LHCN-M2 (cell line): ENCODE measurements at regions not wholly inside any gene's neighbourhood (a gene's known extent, or its start where the extent isn't known, plus 50 kb on each side); places are given as distances from the start of the nearest gene placed in this dataset.
"Not testable (repeated sequence)": the region's sequence is repeated elsewhere in the genome, so short reads cannot be mapped to it uniquely, and the experiment has no call there.

ENCODE experiments used
- DNase-seq: peaks from one replicate; pipeline ENCODE4 v3.0.0-alpha.2; 2012; ENCODE audit warnings: low read depth

DNA sequence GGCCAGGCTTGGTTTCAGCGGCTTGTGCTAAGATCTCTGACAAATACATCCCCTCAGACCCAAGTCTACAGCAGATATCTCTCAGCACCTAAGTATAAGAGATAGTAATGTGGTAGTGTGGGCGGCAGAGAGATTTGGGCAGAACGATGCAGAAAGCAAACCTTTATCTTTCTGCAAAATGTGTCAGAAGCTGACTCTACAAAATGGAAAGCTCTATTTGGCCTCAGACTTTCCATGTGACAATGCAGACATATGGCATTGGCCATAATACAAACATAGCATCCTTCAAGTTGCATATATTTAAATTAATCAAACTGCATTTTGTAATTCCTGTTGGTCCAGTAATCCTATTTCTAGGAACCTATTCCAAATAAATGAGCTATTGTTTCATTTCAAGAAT, 102.5 kb upstream of the RAI14 start:
- no peak for DNase-seq

GRCh38 chr5:34554641-34555040, 101.5 kb upstream of the RAI14 start:
- DNase-seq = no peak

DNA sequence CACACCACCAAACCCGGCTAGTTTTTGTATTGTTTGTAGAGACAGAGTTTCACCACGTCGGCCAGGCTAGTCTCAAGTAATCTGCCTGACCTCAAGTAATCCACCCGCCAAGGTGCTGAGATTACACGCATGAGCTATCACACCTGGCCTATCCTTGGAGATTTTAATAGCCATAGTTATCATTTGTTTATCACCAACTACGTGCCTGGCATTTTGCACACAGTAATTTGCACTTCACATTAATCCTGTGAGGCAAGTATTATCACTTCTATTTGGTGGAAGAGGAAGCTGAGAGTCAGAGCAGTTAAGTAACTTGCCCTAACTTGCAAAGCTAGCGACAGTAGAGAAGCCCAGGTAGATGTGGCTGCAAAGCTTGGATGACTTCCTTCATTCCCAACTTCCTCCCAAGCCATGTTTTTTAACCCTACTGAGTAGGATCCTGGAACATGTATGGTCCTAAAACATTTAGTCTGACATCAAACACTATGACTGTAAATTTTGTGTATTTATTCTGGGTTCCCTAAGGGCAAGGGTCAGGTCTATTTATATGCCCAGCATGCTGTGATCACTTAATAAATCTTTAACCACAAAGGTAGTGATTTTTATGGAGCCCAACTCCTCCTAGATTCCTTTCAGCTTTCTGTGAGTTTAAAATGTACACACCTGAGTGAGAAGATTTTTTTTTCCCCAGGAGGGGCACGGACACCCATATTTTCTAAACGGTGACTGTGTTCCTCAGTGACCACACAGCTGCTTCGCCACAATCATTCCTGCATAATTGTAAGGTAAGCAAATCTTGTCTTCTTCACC, 100.2 kb upstream of the RAI14 start:
- no peak for DNase-seq

DNA sequence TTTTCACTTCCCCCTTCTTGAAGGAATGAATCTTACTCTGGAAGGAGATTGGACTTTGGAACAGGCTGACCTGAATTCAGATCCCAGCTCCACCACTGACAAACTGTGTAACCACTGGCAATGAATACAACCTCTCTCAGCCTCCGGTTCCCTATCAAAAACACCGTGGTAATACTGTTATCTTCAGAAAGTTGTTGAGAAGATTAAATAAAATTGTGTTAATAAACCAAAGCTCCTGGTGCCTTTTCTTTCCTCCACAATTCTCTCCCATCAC, 99.7 kb upstream of the RAI14 start:
- DNase-seq = no peak

GRCh38 chr5:34561581-34561980, 94.5 kb upstream of the RAI14 start:
- DNase-seq = not testable (repeated sequence)

GRCh38 chr5:34562791-34563190, 93.3 kb upstream of the RAI14 start:
- DNase-seq = no peak

DNA sequence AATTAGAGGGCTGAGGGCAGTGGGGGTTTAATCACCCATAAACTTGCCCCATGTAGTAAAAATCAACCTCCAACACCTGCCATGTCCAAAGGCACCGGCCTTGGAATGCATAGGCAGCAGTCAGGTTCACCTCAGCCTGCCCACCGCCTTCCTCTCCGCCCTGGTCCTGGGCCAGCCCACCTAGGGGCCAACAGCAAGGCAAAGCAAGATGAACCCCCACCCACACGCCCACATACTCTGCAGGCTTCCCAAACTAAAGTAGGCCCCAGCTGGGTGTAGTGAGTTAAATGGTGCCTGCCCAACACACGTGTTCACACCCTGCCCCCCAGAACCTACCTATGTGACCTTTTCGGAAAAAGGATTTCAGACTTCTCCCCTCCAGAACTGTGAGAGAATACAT, 92.9 kb upstream of the RAI14 start:
- no peak for DNase-seq

DNA sequence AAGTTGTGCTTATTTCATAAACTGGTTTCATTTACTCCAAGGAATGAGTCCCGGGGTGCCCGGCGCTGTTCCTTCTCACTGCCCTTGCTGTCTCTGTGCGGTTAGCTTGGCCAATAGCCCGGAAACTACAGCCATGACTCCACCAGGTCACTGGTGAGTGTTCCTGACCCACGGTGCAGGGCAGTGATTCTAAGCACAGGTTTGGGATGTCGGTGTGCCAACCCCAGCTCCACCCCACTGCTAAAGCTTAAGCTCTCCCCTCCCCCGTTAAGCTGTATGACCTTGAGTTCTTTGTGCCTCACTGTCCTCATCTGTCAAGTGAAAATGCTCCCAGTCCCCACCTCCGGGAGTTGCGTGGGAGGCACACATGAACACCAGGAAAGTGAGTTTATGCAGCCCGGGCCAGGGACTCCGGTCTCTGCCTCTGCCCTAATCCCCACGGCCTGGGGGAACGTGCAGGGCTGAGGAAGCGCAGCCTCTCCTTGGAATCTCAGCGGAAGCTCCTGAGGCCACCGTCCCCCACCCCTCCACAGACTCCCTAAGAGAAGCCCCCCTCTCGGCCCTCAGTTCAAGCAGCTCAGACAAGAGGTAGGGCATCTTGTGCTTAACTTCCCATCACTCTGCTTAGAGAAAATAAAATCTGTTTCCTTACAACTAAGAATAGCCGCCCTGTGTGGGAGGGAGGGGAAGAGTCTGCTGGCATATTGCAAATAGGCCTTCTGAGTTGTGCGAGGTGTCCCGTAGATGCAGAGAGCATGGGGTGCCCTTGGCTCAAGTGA, 92.0 kb upstream of the RAI14 start:
- no peak for DNase-seq

- no peak for DNase-seq
Measured at GRCh38 chr5:34564710-34565235, 91.4 kb upstream of the RAI14 start.

GRCh38 chr5:34570143-34570542, 86.0 kb upstream of the RAI14 start:
- no peak for DNase-seq

GRCh38 chr5:34570721-34571676, 85.1 kb upstream of the RAI14 start:
- DNase-seq = peak; percentile 62

DNA sequence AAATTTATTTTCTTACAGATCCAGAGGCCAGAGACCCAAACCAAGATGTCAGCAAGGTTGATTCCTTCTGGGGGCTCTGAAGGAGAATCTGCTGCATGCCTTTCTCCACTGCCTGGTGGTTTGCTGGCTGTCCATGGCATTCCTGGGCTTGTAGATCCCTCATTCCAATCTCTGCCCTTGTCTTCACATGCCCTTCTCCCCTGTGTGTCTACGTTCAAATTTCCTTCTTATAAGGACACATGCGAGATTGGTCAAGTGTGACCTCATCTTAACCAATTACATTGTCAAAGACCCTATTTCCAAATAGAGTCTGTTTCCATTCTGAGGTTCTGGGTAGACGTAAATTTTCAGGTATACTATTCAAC, 84.5 kb upstream of the RAI14 start:
- DNase-seq = peak; percentile 35

GRCh38 chr5:34574936-34575467, 81.1 kb upstream of the RAI14 start:
- DNase-seq = no peak

DNA sequence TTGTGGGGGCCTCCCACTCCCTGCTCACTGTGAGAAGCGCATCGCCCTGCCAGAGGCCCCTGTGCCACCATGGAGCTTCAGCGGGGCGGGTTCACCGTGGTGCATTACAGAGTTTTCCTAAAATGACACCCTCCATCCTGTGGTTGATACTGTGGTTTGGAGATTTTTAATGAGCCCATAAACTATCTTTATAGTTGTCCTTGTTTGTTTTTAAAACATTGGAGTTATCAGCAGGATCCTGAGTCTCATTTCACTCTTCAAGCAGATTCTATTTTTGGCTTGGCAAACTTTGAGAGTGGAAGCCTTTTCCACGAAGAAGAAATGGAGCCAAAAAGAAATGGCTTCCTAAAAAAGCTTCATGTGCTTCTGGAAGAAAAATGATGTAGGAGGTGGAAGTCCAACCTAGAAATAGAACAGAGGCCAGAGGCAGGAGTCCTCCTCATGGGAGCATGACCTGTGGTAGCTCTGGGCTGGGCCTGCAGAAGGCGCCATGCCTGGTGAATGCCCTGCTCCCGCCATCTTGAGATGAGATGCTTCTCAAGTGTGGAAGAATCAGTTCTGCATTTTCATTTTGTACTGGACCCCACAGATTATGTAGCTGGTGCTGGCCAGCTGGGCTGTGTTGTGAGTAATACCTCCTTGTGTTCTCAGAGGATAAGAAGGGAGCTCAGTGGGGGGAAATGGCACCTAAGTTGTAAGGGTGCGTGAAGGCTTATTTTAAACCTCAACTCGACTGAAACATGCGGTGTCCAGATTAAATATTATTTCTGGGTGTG, 79.0 kb upstream of the RAI14 start:
- DNase-seq = no peak

GRCh38 chr5:34578962-34579361, 77.2 kb upstream of the RAI14 start:
- DNase-seq = no peak

- peak; percentile 77 for DNase-seq
Measured at GRCh38 chr5:34580983-34581382, 75.1 kb upstream of the RAI14 start.

DNA sequence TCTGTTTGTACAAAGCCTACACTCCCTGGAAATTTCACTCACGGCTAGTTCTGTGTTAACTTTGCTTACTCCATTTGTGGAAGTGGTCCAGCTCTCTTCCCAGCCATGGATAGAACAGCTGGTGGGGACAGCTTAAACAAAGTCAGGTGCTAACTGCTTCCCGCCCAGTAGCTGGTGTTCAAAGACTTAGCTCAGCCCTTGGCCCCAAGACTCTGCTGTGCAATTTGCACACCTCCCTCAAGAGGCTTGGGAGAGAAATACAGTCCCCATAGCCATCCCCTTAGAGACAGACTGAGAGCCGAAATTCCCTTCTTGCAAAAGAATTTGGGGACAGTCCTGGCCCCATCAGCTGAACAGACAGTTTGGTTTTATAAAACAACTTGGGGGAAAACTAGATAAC, 73.8 kb upstream of the RAI14 start:
- no peak for DNase-seq

GRCh38 chr5:34583167-34583566, 73.0 kb upstream of the RAI14 start:
- no peak for DNase-seq

DNA sequence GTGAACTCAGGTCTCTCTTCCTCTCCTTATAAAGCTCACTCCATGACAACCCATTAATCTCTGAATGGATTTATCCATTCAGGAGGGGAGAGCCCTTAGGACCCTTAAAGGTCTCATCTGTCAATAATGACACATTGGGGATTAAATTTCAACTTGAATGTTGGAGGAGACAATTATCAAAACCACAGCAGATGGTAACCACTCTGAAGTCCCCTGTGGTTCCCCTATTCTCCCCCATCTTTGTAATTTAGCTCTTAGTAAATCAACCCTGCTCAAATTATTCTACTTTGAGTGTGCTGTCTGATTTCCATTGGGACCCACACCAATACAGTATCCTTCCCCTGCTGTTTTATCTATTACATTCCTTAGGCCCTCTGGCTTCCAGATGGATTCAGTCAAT, 72.0 kb upstream of the RAI14 start:
- DNase-seq = no peak

GRCh38 chr5:34585601-34586104, 70.5 kb upstream of the RAI14 start:
- peak; percentile 54 for DNase-seq
